Endodermal cell (in vitro differentiated cells): ENCODE measurements at regions not wholly inside any gene's neighbourhood (a gene's known extent, or its start where the extent isn't known, plus 50 kb on each side); places are given as distances from the start of the nearest gene placed in this dataset.

Experiments
- DNase-seq: peaks from one replicate; pipeline ENCODE4 v3.0.0-alpha.2; 2017
- H3K27ac ChIP-seq: 2 replicates; pipeline ENCODE4 v1.5.1; 2013; ENCODE audit warnings: mild to moderate bottlenecking, low read depth, low read length, moderate library complexity
- H3K27me3 ChIP-seq: 2 replicates; pipeline ENCODE4 v1.6.1; 2013; ENCODE audit warnings: mild to moderate bottlenecking, low read length, moderate library complexity; ENCODE audit not compliant: insufficient read depth, control insufficient read depth, poor library complexity, severe bottlenecking
- H3K36me3 ChIP-seq: 2 replicates; pipeline ENCODE4 v1.7.0; 2013; ENCODE audit warnings: mild to moderate bottlenecking, low read length, moderate library complexity; ENCODE audit not compliant: control insufficient read depth, insufficient read depth
- H3K4me1 ChIP-seq: one replicate; pipeline ENCODE4 v1.7.0; 2013; ENCODE audit warnings: low read length; ENCODE audit not compliant: control insufficient read depth, insufficient read depth
- H3K4me3 ChIP-seq: 2 replicates; pipeline ENCODE4 v1.5.1; 2013; ENCODE audit warnings: mild to moderate bottlenecking, low read length, moderate library complexity
- H3K9ac ChIP-seq: 2 replicates; pipeline ENCODE4 v1.6.1; 2013; ENCODE audit warnings: mild to moderate bottlenecking, low read length, moderate library complexity; ENCODE audit not compliant: poor library complexity, severe bottlenecking; ENCODE audit errors: extremely low read depth
- H3K9me3 ChIP-seq: 2 replicates; pipeline ENCODE4 v1.6.1; 2013; ENCODE audit warnings: mild to moderate bottlenecking, low read length, moderate library complexity; ENCODE audit not compliant: control insufficient read depth
- H3K27ac Mint-ChIP-seq: 2 replicates; pipeline ENCODE4 v1.8.0; 2020; ENCODE audit warnings: mixed read lengths
- H3K27me3 Mint-ChIP-seq: 2 replicates; pipeline ENCODE4 v1.8.0; 2021; ENCODE audit warnings: mild to moderate bottlenecking, mixed read lengths; ENCODE audit not compliant: insufficient read depth
- H3K36me3 Mint-ChIP-seq: 2 replicates; pipeline ENCODE4 v1.8.0; 2020; ENCODE audit warnings: low read depth, mixed read lengths
- H3K4me1 Mint-ChIP-seq: 2 replicates; pipeline ENCODE4 v1.8.0; 2020; ENCODE audit warnings: mixed read lengths
- H3K4me3 Mint-ChIP-seq: 2 replicates; pipeline ENCODE4 v1.8.0; 2020; ENCODE audit warnings: mild to moderate bottlenecking, moderate library complexity, mixed read lengths
- H3K9me3 Mint-ChIP-seq: 2 replicates; pipeline ENCODE4 v1.8.0; 2020; ENCODE audit warnings: mild to moderate bottlenecking, mixed read lengths
- CTCF ChIP-seq: fragments of 200-600 bp; sonication (generic); conservative IDR thresholded peaks from 2 replicates; pipeline ENCODE4 v1.5.0; 2021; ENCODE audit warnings: antibody characterized with exemption, mild to moderate bottlenecking
- WGBS, 2 experiments: methylation state at CpG; one replicate each; pipeline versions ENCODE4 v1.1.5 to v1.1.7; 2013; ENCODE audit warnings: missing lambda C conversion rate in 2 of 2, mixed read lengths in 1 of 2; ENCODE audit not compliant: insufficient coverage in 1 of 2, insufficient read length in 1 of 2; 5-methylcytosine and 5-hydroxymethylcytosine counted together

GRCh38 chr6:105499931-105500330 lies 97.0 kb upstream of the PREP start:
- no peak for DNase-seq
- WGBS, 2 experiments, result 90 to 94% methylated on average over 2 to 3 of the region's 3 CpGs
- H3K9me3 Mint-ChIP-seq, result no peaks in the 10 kb centered on the region

GRCh38 chr6:105499136-105499870 lies 96.4 kb upstream of the PREP start:
- WGBS, 2 experiments, result 70 to 89% methylated on average over 2 of the region's 2 CpGs
- Histone ChIP-seq H3K4me1 (no peaks in the 10 kb centered on the region), H3K4me3 (no peak overlapping the region), H3K9ac (no peak overlapping the region), H3K36me3 (no peaks in the 10 kb centered on the region), H3K9me3 (no peaks in the 10 kb centered on the region), H3K27me3 (no peaks in the 10 kb centered on the region), H3K27ac (no peak overlapping the region)
- Mint-ChIP-seq H3K4me3 (no peak overlapping the region), H3K27ac (no peak overlapping the region), H3K9me3 (no peaks in the 10 kb centered on the region), H3K4me1 (no peaks in the 10 kb centered on the region), H3K27me3 (peaks cover 3% of the 10 kb centered on the region), H3K36me3 (no peaks in the 10 kb centered on the region)
- no peak for TF ChIP-seq CTCF
- no peak for DNase-seq

More at GRCh38 chr6:105499931-105500330, 97.0 kb upstream of the PREP start:
- Histone ChIP-seq H3K4me1 (no peaks in the 10 kb centered on the region), H3K27me3 (no peaks in the 10 kb centered on the region), H3K9me3 (no peaks in the 10 kb centered on the region), H3K4me3 (no peak overlapping the region), H3K9ac (no peak overlapping the region), H3K36me3 (no peaks in the 10 kb centered on the region), H3K27ac (no peak overlapping the region)
- Mint-ChIP-seq H3K27ac (no peak overlapping the region), H3K36me3 (no peaks in the 10 kb centered on the region), H3K27me3 (peaks cover 3% of the 10 kb centered on the region), H3K4me3 (no peak overlapping the region), H3K4me1 (no peaks in the 10 kb centered on the region)
- no peak for TF ChIP-seq CTCF

- no peaks in the 10 kb centered on the region for H3K9me3 Mint-ChIP-seq
- no peak overlapping the region for H3K27ac ChIP-seq
- no peak overlapping the region for H3K9ac ChIP-seq
- no peak overlapping the region for H3K4me3 Mint-ChIP-seq
- H3K36me3 ChIP-seq, result no peaks in the 10 kb centered on the region
- DNase-seq, result no peak
- TF ChIP-seq CTCF, result no peak
- H3K27ac Mint-ChIP-seq, result no peak overlapping the region
- 94 to 95% methylated on average over 2 of the region's 2 CpGs for WGBS, 2 experiments
- H3K36me3 Mint-ChIP-seq, result no peaks in the 10 kb centered on the region
- H3K27me3 ChIP-seq, result no peaks in the 10 kb centered on the region
- peaks cover 10% of the 10 kb centered on the region for H3K4me1 Mint-ChIP-seq
- H3K9me3 ChIP-seq, result no peaks in the 10 kb centered on the region
- H3K4me3 ChIP-seq, result no peak overlapping the region
- peaks cover 3% of the 10 kb centered on the region for H3K27me3 Mint-ChIP-seq
- no peaks in the 10 kb centered on the region for H3K4me1 ChIP-seq
Measured at GRCh38 chr6:105497549-105497948, 94.7 kb upstream of the PREP start.
